ENCODE measurements at regions not wholly inside any gene's neighbourhood (a gene's known extent, or its start where the extent isn't known, plus 50 kb on each side); places are given as distances from the start of the nearest gene placed in this dataset.

GRCh38 chr13:107851670-107852069 lies 363.7 kb downstream of the LIG4 start:
- no peak for DNase-seq

- no peak for DNase-seq
Observed at GRCh38 chr13:107847406-107847805, 367.9 kb downstream of the LIG4 start.

- DNase-seq: no peak
Observed at GRCh38 chr13:107846642-107847041, 368.7 kb downstream of the LIG4 start.

GRCh38 chr13:107845911-107846310 lies 369.4 kb downstream of the LIG4 start:
- DNase-seq: no peak

- DNase-seq: no peak
Observed at GRCh38 chr13:107843681-107844080, 371.7 kb downstream of the LIG4 start.

- no peak for DNase-seq
Observed at GRCh38 chr13:107843281-107843680, 372.1 kb downstream of the LIG4 start.

- DNase-seq: no peak
Observed at GRCh38 chr13:107842562-107843180, 372.7 kb downstream of the LIG4 start.

GRCh38 chr13:107838588-107839161 lies 376.7 kb downstream of the LIG4 start:
- no peak for DNase-seq

GRCh38 chr13:107836685-107837084 lies 378.7 kb downstream of the LIG4 start:
- no peak for DNase-seq

- no peak for DNase-seq
Observed at GRCh38 chr13:107835339-107836018, 379.9 kb downstream of the LIG4 start.

GRCh38 chr13:107834717-107835116 lies 380.6 kb downstream of the LIG4 start:
- no peak for DNase-seq

- DNase-seq: no peak
Observed at GRCh38 chr13:107834281-107834680, 381.1 kb downstream of the LIG4 start.

GRCh38 chr13:107832500-107833100 lies 382.7 kb downstream of the LIG4 start:
- DNase-seq: no peak

GRCh38 chr13:107830804-107831203 lies 384.5 kb downstream of the LIG4 start:
- DNase-seq: no peak

GRCh38 chr13:107827840-107828549 lies 387.3 kb downstream of the LIG4 start:
- DNase-seq: no peak

- DNase-seq: no peak
Observed at GRCh38 chr13:107824635-107825034, 390.7 kb downstream of the LIG4 start.

GRCh38 chr13:107822006-107822405 lies 393.3 kb downstream of the LIG4 start:
- DNase-seq: no peak

GRCh38 chr13:107821492-107821891 lies 393.8 kb downstream of the LIG4 start:
- DNase-seq: no peak

GRCh38 chr13:107819071-107819470 lies 396.3 kb downstream of the LIG4 start:
- no peak for DNase-seq

GRCh38 chr13:107817647-107818287 lies 397.6 kb downstream of the LIG4 start:
- DNase-seq: no peak

- DNase-seq: no peak
Observed at GRCh38 chr13:107812014-107812412, 403.3 kb downstream of the LIG4 start.

GRCh38 chr13:107811233-107812013 lies 403.9 kb downstream of the LIG4 start:
- no peak for DNase-seq
